ENCODE measurements at regions not wholly inside any gene's neighbourhood (a gene's known extent, or its start where the extent isn't known, plus 50 kb on each side); places are given as distances from the start of the nearest gene placed in this dataset.

GRCh38 chr5:164351245-164351834 lies 845.9 kb downstream of the MAT2B start:
- WGBS, 2 donors: 53 to 54% methylated on average over 2 of the region's 2 CpGs
- no peak for DNase-seq
- no peak for ATAC-seq
- H3K4me3 ChIP-seq: no peak overlapping the region
- H3K27ac ChIP-seq: no peak overlapping the region
- TF ChIP-seq CTCF (IDR thresholded peaks at IDR 0.05) (no peak), POLR2A (IDR thresholded peaks at IDR 0.05) (no peak)
- intact Hi-C loops (cut with DNase I): no loop called here
- no peaks in the 10 kb centered on the region for H3K4me1 ChIP-seq
- H3K9me3 ChIP-seq: no peaks in the 10 kb centered on the region
- no peaks in the 10 kb centered on the region for H3K36me3 ChIP-seq (replicated peaks in 1 of 2; ENCODE audit: insufficient read depth in 1 of 2, low read depth in 2 of 2)
- H3K27me3 ChIP-seq: no peaks in the 10 kb centered on the region

GRCh38 chr5:164352695-164353094 lies 847.3 kb downstream of the MAT2B start:
- H3K27me3 ChIP-seq: no peaks in the 10 kb centered on the region
- no peaks in the 10 kb centered on the region for H3K9me3 ChIP-seq
- DNase-seq: no peak
- WGBS, 2 donors: 8 to 12% methylated on average over 2 of the region's 2 CpGs
- intact Hi-C loops (cut with DNase I): no loop called here
- H3K27ac ChIP-seq: no peak overlapping the region
- H3K36me3 ChIP-seq (replicated peaks in 1 of 2; ENCODE audit: insufficient read depth in 1 of 2, low read depth in 2 of 2): no peaks in the 10 kb centered on the region
- no peak overlapping the region for H3K4me3 ChIP-seq
- no peak for ATAC-seq
- TF ChIP-seq CTCF (IDR thresholded peaks at IDR 0.05) (no peak), POLR2A (IDR thresholded peaks at IDR 0.05) (no peak)
- H3K4me1 ChIP-seq: no peaks in the 10 kb centered on the region

GRCh38 chr5:164353155-164353554 lies 847.7 kb downstream of the MAT2B start:
- H3K27me3 ChIP-seq: no peaks in the 10 kb centered on the region
- no peak for ATAC-seq
- 5 to 16% methylated on average over 1 of the region's 1 CpG for WGBS, 2 donors
- no peak for TF ChIP-seq POLR2A (IDR thresholded peaks at IDR 0.05)
- no peak for TF ChIP-seq CTCF (IDR thresholded peaks at IDR 0.05)
- intact Hi-C loops (cut with DNase I): no loop called here
- no peak for DNase-seq
- no peak overlapping the region for H3K4me3 ChIP-seq
- H3K36me3 ChIP-seq (replicated peaks in 1 of 2; ENCODE audit: insufficient read depth in 1 of 2, low read depth in 2 of 2): no peaks in the 10 kb centered on the region
- H3K4me1 ChIP-seq: no peaks in the 10 kb centered on the region
- no peaks in the 10 kb centered on the region for H3K9me3 ChIP-seq
- no peak overlapping the region for H3K27ac ChIP-seq

- no peak for TF ChIP-seq POLR2A (IDR thresholded peaks at IDR 0.05)
- no peak for TF ChIP-seq CTCF (IDR thresholded peaks at IDR 0.05)
- no peak overlapping the region for H3K4me3 ChIP-seq
- intact Hi-C loops (cut with DNase I): no loop called here
- no peaks in the 10 kb centered on the region for H3K9me3 ChIP-seq
- no peak overlapping the region for H3K27ac ChIP-seq
- no peaks in the 10 kb centered on the region for H3K27me3 ChIP-seq
- DNase-seq (no peak), ATAC-seq (no peak)
- H3K4me1 ChIP-seq: no peaks in the 10 kb centered on the region
- 66 to 70% methylated on average over 7 of the region's 7 CpGs for WGBS, 2 donors
- no peaks in the 10 kb centered on the region for H3K36me3 ChIP-seq (replicated peaks in 1 of 2; ENCODE audit: insufficient read depth in 1 of 2, low read depth in 2 of 2)
Measured at GRCh38 chr5:164354139-164354751, 848.8 kb downstream of the MAT2B start.

- WGBS, 2 donors: 39 to 68% methylated on average over 3 of the region's 3 CpGs
- TF ChIP-seq CTCF (IDR thresholded peaks at IDR 0.05) (no peak), POLR2A (IDR thresholded peaks at IDR 0.05) (no peak)
- H3K9me3 ChIP-seq: no peaks in the 10 kb centered on the region
- DNase-seq: no peak
- no peaks in the 10 kb centered on the region for H3K27me3 ChIP-seq
- intact Hi-C loops (cut with DNase I): no loop called here
- no peaks in the 10 kb centered on the region for H3K4me1 ChIP-seq
- H3K27ac ChIP-seq: no peak overlapping the region
- ATAC-seq: no peak
- no peaks in the 10 kb centered on the region for H3K36me3 ChIP-seq (replicated peaks in 1 of 2; ENCODE audit: insufficient read depth in 1 of 2, low read depth in 2 of 2)
- H3K4me3 ChIP-seq: no peak overlapping the region
Measured at GRCh38 chr5:164355267-164355830, 849.9 kb downstream of the MAT2B start.
